Osteoblast (primary cell): ENCODE measurements at regions not wholly inside any gene's neighbourhood (a gene's known extent, or its start where the extent isn't known, plus 50 kb on each side); places are given as distances from the start of the nearest gene placed in this dataset.

Experiments used
- DNase-seq: peaks from one replicate; pipeline ENCODE4 v3.0.0; 2011; ENCODE audit warnings: low spot score, mixed read lengths; ENCODE audit not compliant: insufficient read length; ENCODE audit errors: missing footprints
- H2AFZ ChIP-seq: 2 replicates; pipeline ENCODE4 v1.6.0; 2011; ENCODE audit warnings: mild to moderate bottlenecking, low read length
- H3K27ac ChIP-seq: 2 replicates; pipeline ENCODE4 v1.5.1; 2011; ENCODE audit warnings: mild to moderate bottlenecking, low read depth, low read length, moderate library complexity
- H3K27me3 ChIP-seq: 2 replicates; pipeline ENCODE4 v1.6.0; 2012; ENCODE audit warnings: mild to moderate bottlenecking, control low read depth, inconsistent platforms, low read length, moderate library complexity; ENCODE audit not compliant: insufficient read depth
- H3K36me3 ChIP-seq: 2 replicates; pipeline ENCODE4 v1.5.1; 2011; ENCODE audit warnings: mild to moderate bottlenecking, low read length, control low read depth, moderate library complexity; ENCODE audit not compliant: insufficient read depth
- H3K4me1 ChIP-seq: 2 replicates; pipeline ENCODE4 v1.5.1; 2011; ENCODE audit warnings: mild to moderate bottlenecking, low read length, control low read depth, moderate library complexity; ENCODE audit not compliant: insufficient read depth
- H3K4me2 ChIP-seq: 2 replicates; pipeline ENCODE4 v1.6.0; 2011; ENCODE audit warnings: mild to moderate bottlenecking, low read length; ENCODE audit not compliant: insufficient read depth
- H3K4me3 ChIP-seq: fragments of 200-600 bp; sonication (generic); 3 replicates; pipeline ENCODE4 v1.5.1; 2012; ENCODE audit warnings: mild to moderate bottlenecking, low read length, inconsistent platforms; ENCODE audit not compliant: insufficient read depth
- H3K79me2 ChIP-seq: 2 replicates; pipeline ENCODE4 v1.6.0; 2012; ENCODE audit warnings: mild to moderate bottlenecking, low read length, control low read depth, inconsistent platforms; ENCODE audit not compliant: insufficient read depth
- H3K9me3 ChIP-seq: 2 replicates; pipeline ENCODE4 v1.5.1; 2011; ENCODE audit warnings: low read depth, low read length, control low read depth
- H4K20me1 ChIP-seq: 2 replicates; pipeline ENCODE4 v1.6.0; 2012; ENCODE audit warnings: mild to moderate bottlenecking, low read length, control low read depth; ENCODE audit not compliant: insufficient read depth
- TF ChIP-seq, protein P1 (sequence below): IDR thresholded peaks from 2 replicates; pipeline ENCODE4 v1.5.1; 2011; ENCODE audit warnings: mild to moderate bottlenecking, low read depth, low read length, moderate library complexity; ENCODE audit errors: extremely low read depth

DNA sequence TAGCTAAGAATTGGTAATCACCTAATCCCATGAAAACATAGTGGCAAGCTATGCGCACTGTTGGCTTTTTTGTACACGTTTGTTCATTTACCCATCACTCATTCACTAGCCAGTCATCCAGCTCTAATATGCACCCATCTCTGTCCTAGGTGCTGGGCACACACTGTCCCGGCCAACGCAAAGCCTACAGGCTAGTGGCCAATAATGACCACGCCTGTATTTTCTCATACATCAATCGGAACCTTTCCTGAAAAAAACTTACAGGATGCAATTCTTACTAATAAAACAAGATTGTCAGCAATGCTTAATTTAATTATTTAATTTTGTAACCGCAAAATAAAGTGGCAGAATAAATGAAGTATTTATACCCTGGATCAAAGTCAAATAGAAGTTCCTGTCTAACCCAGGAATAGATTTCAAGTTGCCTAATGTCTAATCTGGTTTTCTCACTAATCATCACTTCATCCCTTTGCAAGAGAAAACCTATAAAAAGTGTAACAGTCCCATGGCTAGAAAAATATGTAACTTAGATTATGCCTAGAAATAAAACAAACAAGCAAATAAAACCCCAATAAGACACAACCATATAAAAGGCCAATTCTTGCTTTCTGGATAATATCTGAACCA, 143.3 kb upstream of the BLID start:
- no peak for DNase-seq
- H3K4me1 ChIP-seq = no peaks in the 10 kb centered on the region
- H4K20me1 ChIP-seq = no peaks in the 10 kb centered on the region
- peaks cover 40% of the 10 kb centered on the region for H3K27me3 ChIP-seq
- no peak overlapping the region for H3K4me2 ChIP-seq
- H3K4me3 ChIP-seq = no peak overlapping the region
- H3K27ac ChIP-seq = no peak overlapping the region
- no peak overlapping the region for H2AFZ ChIP-seq
- H3K79me2 ChIP-seq = no peaks in the 10 kb centered on the region
- no peaks in the 10 kb centered on the region for H3K9me3 ChIP-seq
- TF ChIP-seq, protein P1, sequence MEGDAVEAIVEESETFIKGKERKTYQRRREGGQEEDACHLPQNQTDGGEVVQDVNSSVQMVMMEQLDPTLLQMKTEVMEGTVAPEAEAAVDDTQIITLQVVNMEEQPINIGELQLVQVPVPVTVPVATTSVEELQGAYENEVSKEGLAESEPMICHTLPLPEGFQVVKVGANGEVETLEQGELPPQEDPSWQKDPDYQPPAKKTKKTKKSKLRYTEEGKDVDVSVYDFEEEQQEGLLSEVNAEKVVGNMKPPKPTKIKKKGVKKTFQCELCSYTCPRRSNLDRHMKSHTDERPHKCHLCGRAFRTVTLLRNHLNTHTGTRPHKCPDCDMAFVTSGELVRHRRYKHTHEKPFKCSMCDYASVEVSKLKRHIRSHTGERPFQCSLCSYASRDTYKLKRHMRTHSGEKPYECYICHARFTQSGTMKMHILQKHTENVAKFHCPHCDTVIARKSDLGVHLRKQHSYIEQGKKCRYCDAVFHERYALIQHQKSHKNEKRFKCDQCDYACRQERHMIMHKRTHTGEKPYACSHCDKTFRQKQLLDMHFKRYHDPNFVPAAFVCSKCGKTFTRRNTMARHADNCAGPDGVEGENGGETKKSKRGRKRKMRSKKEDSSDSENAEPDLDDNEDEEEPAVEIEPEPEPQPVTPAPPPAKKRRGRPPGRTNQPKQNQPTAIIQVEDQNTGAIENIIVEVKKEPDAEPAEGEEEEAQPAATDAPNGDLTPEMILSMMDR = no peak
- no peaks in the 10 kb centered on the region for H3K36me3 ChIP-seq

DNA sequence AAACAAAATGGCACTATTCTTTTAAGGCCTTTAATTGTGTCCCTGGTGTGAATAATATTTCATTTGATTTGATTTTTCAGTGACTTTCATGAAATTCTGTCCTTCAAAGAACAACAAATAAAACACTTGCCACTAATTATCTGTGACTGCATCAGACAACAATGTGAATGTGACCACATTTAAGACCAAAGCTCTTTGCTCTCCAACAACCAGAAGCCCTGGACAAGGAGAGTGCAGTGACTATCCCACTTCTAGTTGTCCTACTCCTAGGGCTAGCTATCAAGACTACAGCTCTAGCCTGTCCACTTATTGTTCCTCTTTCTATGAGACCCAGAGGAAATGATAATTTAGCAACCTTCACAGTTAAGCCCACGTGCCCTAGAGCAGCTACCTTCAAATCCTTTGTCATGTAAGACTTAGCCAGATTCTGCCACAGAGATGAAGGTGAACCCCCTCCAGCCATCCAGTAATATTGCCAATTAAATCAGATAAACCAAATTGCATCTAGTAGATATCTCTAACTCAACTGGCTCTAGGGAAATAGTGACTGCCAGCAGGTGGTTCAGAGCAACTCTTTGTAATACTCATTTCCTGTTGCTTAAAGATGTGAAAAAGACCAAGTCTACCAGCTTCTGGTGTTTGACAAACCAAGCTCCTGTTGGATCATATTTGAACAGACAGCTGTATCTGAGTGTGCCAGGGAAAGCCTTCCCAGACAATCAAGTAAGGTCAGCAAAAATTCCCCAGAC, 142.6 kb upstream of the BLID start:
- Histone ChIP-seq H3K36me3 (no peaks in the 10 kb centered on the region), H2AFZ (no peak overlapping the region)
- DNase-seq = no peak

DNA sequence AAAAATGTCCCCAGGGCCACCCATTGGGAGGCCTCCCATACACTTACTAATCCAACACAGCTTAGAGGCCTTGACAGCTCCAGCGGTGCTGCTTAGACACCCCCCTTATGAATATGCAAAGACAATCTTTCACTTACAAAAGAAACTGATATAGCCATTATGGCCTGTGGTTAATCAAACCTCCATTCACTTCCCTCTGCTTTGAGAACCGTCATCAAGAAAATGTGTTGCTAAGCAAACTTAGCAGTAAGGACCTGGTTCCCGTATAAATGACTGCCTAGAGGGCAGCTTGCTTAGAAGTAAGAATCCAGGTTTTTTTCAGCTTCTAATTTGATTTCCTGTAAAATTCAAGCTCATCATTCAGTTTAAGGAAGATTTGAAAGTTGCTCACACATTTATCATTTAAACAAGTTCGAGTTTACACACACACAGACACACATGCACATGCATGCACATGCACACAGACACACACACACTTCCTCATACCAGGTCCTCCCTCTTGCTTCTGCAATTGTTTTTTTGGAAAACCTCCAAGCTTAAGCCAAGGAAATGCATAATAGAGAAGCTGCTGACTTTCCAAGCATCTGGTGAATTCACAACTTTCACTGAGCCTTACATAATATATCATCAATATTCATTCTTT, 137.7 kb upstream of the BLID start:
- DNase-seq = no peak
- H3K4me2 ChIP-seq = no peak overlapping the region
- H3K79me2 ChIP-seq = no peaks in the 10 kb centered on the region
- H3K27me3 ChIP-seq = peaks cover 26% of the 10 kb centered on the region
- TF ChIP-seq, protein P1 = no peak
- H3K4me1 ChIP-seq = no peaks in the 10 kb centered on the region
- no peaks in the 10 kb centered on the region for H3K9me3 ChIP-seq
- H3K36me3 ChIP-seq = no peaks in the 10 kb centered on the region
- H3K27ac ChIP-seq = no peak overlapping the region
- no peak overlapping the region for H2AFZ ChIP-seq
- H4K20me1 ChIP-seq = no peaks in the 10 kb centered on the region
- no peak overlapping the region for H3K4me3 ChIP-seq

More for the DNA sequence above, 142.6 kb upstream of the BLID start:
- no peak overlapping the region for H3K4me2 ChIP-seq
- no peaks in the 10 kb centered on the region for H3K4me1 ChIP-seq
- H3K4me3 ChIP-seq = no peak overlapping the region
- TF ChIP-seq, protein P1 = no peak
- no peak overlapping the region for H3K27ac ChIP-seq
- H4K20me1 ChIP-seq = no peaks in the 10 kb centered on the region
- H3K27me3 ChIP-seq = peaks cover 34% of the 10 kb centered on the region
- H3K79me2 ChIP-seq = no peaks in the 10 kb centered on the region
- no peaks in the 10 kb centered on the region for H3K9me3 ChIP-seq

DNA sequence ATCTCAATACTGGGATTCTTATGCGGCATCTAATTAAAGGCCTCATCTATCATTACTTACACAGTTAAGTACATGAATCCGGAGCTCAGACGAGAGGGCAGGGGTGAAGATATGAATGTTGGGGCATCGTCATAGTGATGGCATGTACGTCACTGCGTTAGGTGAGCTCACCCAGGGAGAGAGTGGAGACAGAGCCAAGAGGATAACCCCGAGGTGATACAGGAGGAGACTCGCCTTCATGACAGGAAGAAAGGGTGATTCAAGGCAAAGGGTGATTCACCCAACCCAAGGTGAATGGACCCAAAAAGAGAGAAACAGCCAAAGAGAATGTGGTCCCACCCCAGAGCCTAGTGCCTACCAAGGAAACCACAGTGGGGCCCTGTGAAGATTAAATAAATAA, 132.9 kb upstream of the BLID start:
- Histone ChIP-seq H3K27ac (no peak overlapping the region), H3K4me1 (no peaks in the 10 kb centered on the region), H3K9me3 (no peaks in the 10 kb centered on the region), H3K36me3 (no peaks in the 10 kb centered on the region), H2AFZ (no peak overlapping the region), H3K27me3 (peaks cover 16% of the 10 kb centered on the region), H3K4me2 (no peak overlapping the region), H3K79me2 (no peaks in the 10 kb centered on the region), H3K4me3 (no peak overlapping the region), H4K20me1 (no peaks in the 10 kb centered on the region)
- TF ChIP-seq, protein P1 = no peak
- DNase-seq = no peak
